ENCODE measurements at regions not wholly inside any gene's neighbourhood (a gene's known extent, or its start where the extent isn't known, plus 50 kb on each side); places are given as distances from the start of the nearest gene placed in this dataset.

GRCh38 chr3:150072576-150072975 lies 101.9 kb upstream of the PFN2 start:
- 92% methylated on average over 6 of the region's 6 CpGs for WGBS

GRCh38 chr3:150070271-150070670 lies 99.6 kb upstream of the PFN2 start:
- no peak overlapping the region for H3K4me3 ChIP-seq
- H3K27ac ChIP-seq, result no peak overlapping the region
- WGBS, result 96% methylated on average over 3 of the region's 4 CpGs
- no peaks in the 10 kb centered on the region for H3K9me3 ChIP-seq
- no peak for TF ChIP-seq EP300 (IDR thresholded peaks at IDR 0.05)
- no peak for TF ChIP-seq POLR2AphosphoS5 (IDR thresholded peaks at IDR 0.05)
- peaks cover 18% of the 10 kb centered on the region for H3K27me3 ChIP-seq
- no peaks in the 10 kb centered on the region for H3K4me1 ChIP-seq
- DNase-seq (ENCODE audit: low spot score in 2 of 2), result no peak
- no peaks in the 10 kb centered on the region for H3K36me3 ChIP-seq

More at GRCh38 chr3:150072576-150072975, 101.9 kb upstream of the PFN2 start:
- Histone ChIP-seq H3K36me3 (no peaks in the 10 kb centered on the region), H3K27ac (no peak overlapping the region), H3K4me1 (no peaks in the 10 kb centered on the region), H3K27me3 (peaks cover 14% of the 10 kb centered on the region), H3K4me3 (no peak overlapping the region), H3K9me3 (no peaks in the 10 kb centered on the region)
- DNase-seq (ENCODE audit: low spot score in 2 of 2), result no peak
- TF ChIP-seq POLR2AphosphoS5 (IDR thresholded peaks at IDR 0.05) (no peak), POLR2A (IDR thresholded peaks at IDR 0.05) (no peak), CTCF (IDR thresholded peaks at IDR 0.05) (no peak), EP300 (IDR thresholded peaks at IDR 0.05) (no peak)

GRCh38 chr3:150069633-150070032 lies 98.9 kb upstream of the PFN2 start:
- H3K36me3 ChIP-seq, result no peaks in the 10 kb centered on the region
- H3K27me3 ChIP-seq, result peaks cover 18% of the 10 kb centered on the region
- WGBS, result 89% methylated on average over 1 of the region's 1 CpG
- no peak for DNase-seq (ENCODE audit: low spot score in 2 of 2)
- TF ChIP-seq EP300 (IDR thresholded peaks at IDR 0.05) (no peak), POLR2A (IDR thresholded peaks at IDR 0.05) (no peak), POLR2AphosphoS5 (IDR thresholded peaks at IDR 0.05) (no peak), CTCF (IDR thresholded peaks at IDR 0.05) (no peak)
- H3K4me3 ChIP-seq, result no peak overlapping the region
- H3K4me1 ChIP-seq, result no peaks in the 10 kb centered on the region
- H3K9me3 ChIP-seq, result no peaks in the 10 kb centered on the region
- H3K27ac ChIP-seq, result no peak overlapping the region

- Histone ChIP-seq H3K27ac (no peak overlapping the region), H3K36me3 (no peaks in the 10 kb centered on the region), H3K4me3 (no peak overlapping the region), H3K4me1 (no peaks in the 10 kb centered on the region), H3K27me3 (peaks cover 18% of the 10 kb centered on the region), H3K9me3 (no peaks in the 10 kb centered on the region)
- DNase-seq (ENCODE audit: low spot score in 2 of 2), result no peak
- no peak for TF ChIP-seq CTCF (IDR thresholded peaks at IDR 0.05)
- WGBS, result 41% methylated on average over 1 of the region's 1 CpG
These were observed 98.4 kb upstream of the PFN2 start for GRCh38 chr3:150069154-150069527.

- TF ChIP-seq CTCF (IDR thresholded peaks at IDR 0.05) (no peak), POLR2A (IDR thresholded peaks at IDR 0.05) (no peak), POLR2AphosphoS5 (IDR thresholded peaks at IDR 0.05) (no peak), EP300 (IDR thresholded peaks at IDR 0.05) (no peak)
- DNase-seq (ENCODE audit: low spot score in 2 of 2), result no peak
- Histone ChIP-seq H3K27me3 (peaks cover 18% of the 10 kb centered on the region), H3K4me3 (no peak overlapping the region), H3K9me3 (no peaks in the 10 kb centered on the region), H3K4me1 (no peaks in the 10 kb centered on the region), H3K27ac (no peak overlapping the region), H3K36me3 (no peaks in the 10 kb centered on the region)
- 58% methylated on average over 7 of the region's 7 CpGs for WGBS
These were observed 97.9 kb upstream of the PFN2 start for GRCh38 chr3:150068440-150069153.

GRCh38 chr3:150067561-150067960 lies 96.9 kb upstream of the PFN2 start:
- Histone ChIP-seq H3K36me3 (no peaks in the 10 kb centered on the region), H3K4me3 (no peak overlapping the region), H3K4me1 (peaks cover 7% of the 10 kb centered on the region), H3K9me3 (no peaks in the 10 kb centered on the region), H3K27me3 (peaks cover 18% of the 10 kb centered on the region), H3K27ac (no peak overlapping the region)
- TF ChIP-seq EP300 (IDR thresholded peaks at IDR 0.05), result no peak
- no peak for TF ChIP-seq POLR2A (IDR thresholded peaks at IDR 0.05)
- no peak for TF ChIP-seq CTCF (IDR thresholded peaks at IDR 0.05)
- no peak for TF ChIP-seq POLR2AphosphoS5 (IDR thresholded peaks at IDR 0.05)
- DNase-seq (ENCODE audit: low spot score in 2 of 2), result no peak
- WGBS, result 84% methylated on average over 3 of the region's 3 CpGs
